HG03196 (cell line): ENCODE measurements at regions not wholly inside any gene's neighbourhood (a gene's known extent, or its start where the extent isn't known, plus 50 kb on each side); places are given as distances from the start of the nearest gene placed in this dataset.
"Not testable (repeated sequence)": the region's sequence is repeated elsewhere in the genome, so short reads cannot be mapped to it uniquely, and the experiment has no call there.

ENCODE experiments used
- ATAC-seq: cut with Tn5 transposase; IDR thresholded peaks from one replicate; pipeline ENCODE4 v1.9.1; 2021; ENCODE audit not compliant: unreplicated experiment

DNA sequence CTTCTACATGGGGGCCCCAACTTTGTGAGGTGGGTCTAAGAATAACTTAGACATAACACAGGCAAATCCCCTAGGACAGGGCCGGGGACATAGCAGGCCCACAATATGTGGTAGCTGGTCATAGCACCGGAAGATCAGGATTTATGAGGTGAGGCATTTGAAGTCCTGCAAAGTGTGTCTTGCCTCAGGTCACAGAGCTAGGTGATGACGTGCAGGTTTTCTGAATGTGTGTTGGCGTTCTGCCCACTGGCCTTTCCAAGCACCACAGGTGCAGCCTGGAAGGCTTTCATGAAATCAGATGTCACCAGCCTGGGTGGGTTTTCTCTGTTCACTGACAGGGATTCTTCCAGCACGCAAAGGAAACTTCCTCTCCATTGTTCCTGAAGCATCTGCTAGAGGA is 119.1 kb downstream of the LRATD1 start:
- no peak for ATAC-seq

GRCh38 chr2:14752295-14752694 is 119.8 kb downstream of the LRATD1 start:
- no peak for ATAC-seq

DNA sequence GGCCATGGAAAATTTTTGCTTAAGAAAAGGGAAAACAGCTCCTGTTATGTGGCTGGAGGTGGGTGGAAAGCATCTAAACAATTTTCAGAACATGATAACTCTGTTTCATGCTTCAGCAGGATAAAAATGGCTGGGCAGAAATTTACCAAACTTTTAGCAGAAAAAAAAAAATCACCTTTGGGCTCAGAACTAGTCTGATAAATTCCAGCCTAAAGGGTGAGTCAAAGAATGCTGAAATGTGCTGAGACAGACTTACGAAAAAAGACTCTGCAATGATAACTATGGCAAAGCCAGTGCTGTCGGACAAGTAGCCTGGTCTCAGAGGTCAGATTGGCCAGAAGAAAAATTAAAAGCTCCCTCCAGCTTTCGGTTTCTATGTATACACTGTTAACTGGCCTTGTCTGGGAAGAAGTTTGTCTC is 123.6 kb downstream of the LRATD1 start:
- ATAC-seq, result no peak

- ATAC-seq, result no peak
Measured at GRCh38 chr2:14756981-14757657, 124.6 kb downstream of the LRATD1 start.

- no peak for ATAC-seq
Measured at GRCh38 chr2:14759082-14759481, 126.6 kb downstream of the LRATD1 start.

DNA sequence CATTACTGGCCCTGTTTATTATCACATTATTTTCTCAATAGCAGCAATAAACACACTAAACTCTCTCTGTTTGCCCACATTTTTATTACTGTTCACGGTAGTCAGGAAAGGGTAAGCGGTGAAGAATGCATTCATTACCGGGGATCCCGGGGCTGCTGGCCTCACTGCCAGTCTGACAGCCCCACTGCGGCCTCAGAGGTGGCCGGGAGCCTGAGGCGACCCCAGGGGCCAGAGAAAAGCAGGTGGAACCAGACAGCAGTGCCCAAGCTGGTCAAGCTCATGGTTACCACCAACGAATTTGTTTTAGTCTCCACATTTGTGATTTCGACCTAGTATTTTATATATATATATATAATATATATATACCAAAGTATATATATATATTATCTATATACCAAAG is 127.7 kb downstream of the LRATD1 start:
- ATAC-seq, result no peak

DNA sequence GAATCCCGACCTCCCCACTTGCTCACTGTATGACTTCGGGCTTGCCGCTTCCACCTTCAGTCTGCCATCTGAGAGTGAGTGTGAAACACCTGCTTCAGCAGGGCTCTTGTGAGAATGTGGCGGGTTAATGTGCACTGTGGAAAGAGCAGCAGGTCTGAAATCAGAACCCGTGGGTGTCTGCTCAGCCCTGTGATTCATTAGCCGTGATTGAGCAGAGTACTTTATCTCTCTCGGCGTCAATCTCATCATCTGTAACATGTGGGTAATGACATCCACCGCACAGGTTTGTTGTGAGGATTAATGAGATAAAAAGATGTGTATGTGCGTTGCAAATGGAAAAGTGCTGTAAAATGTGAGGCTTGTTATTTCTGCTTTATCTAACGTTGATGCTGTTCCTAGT is 128.6 kb downstream of the LRATD1 start:
- ATAC-seq, result no peak

DNA sequence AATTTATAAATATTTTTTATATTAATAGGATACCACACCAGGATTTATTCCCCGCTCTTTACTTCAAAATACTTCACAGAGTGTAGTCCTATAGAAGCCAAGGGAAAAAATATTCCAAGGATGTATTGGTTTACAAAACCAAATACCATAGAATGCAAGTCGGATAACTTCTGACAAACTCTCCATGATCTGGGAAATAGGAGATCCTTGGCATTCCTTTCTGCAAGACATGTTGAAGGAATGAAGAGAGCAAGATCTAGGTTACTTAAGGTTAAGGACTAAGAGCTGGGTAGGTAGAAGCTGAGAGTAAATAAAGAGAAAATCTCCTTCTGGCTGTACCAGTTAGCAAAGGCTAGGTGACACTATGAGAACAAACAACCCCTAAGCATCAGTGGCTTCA is 141.2 kb downstream of the LRATD1 start:
- no peak for ATAC-seq

DNA sequence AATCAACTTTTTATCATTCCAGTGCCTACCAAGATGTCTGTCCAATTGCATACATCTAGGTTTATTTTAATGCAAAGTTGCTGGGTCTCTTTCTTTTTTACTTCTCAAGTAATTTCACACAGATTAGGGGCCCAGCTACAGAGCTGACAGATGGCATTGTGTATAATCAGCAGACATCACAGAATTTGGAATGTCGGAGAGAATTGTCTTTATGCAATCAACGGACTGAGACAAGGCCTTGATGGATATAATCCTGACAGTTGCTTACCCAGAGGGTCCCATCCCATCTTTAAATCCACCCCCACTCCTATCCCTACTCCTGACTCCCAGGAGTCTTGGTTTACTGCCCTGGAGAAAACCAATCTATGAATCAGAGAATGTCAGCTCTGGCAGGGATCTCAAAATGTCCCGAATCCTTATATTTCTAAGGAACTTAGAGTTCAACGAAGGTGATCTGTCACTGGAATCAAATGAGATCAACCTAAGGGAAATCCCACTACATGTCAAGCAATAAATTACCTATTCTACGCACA is 142.0 kb downstream of the LRATD1 start:
- no peak for ATAC-seq

DNA sequence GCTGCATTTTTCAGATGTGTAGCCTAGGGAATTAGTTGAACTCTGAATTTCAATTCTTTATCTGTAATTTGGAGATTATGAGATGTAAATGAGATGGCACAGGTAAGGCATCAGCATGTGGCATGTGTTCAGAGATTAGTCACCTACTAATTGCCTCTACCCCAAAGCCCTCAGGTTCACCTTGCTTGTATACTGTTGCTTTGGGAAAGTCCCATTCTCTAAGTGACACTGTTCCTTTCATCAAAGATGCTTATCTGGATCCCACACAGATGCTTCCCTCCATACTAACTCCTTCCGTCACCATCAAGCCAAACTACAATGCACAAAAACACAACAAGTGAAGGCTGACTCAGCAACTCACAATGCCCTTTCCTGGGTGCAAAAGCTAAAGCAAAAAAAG is 143.7 kb downstream of the LRATD1 start:
- no peak for ATAC-seq

- no peak for ATAC-seq
Measured at GRCh38 chr2:14778015-14778414, 145.5 kb downstream of the LRATD1 start.

DNA sequence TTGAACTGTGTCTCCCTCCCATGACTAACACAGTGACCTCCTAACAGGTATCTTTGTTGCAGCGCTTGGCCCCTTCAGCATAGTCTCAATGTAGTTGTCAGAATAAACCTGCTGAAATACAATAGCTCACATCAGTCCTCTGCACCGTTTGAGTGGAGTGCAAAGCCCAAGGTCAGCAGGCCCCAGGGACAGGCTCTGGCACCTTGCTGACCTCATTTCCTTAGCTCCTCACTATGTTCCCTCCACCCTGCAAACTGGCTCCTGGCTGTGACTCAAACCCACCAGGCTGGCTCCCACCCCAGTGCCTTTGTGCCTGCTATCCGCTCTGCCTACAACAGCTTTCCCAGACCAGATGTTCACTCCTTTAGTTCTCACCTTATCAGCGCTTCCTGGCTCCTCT is 146.7 kb downstream of the LRATD1 start:
- ATAC-seq, result no peak

DNA sequence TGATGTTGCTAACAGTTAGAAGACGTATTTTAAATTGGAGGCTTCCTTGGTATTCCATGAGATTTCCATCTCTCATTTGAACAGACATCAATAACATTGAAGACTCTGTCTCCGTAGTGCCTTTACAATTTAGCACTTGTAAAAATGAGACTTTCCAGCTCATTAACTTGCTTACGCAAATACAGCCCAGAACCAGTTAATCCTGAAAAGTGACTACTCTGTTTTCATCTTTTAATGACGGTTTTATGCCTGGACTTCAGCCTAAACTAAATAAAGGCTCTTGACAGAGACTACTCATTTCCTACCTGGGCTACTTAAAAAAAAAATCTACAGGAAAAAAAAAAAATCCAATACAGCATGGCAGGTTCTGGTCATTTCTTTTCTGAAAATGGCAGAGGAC is 148.6 kb downstream of the LRATD1 start:
- no peak for ATAC-seq

GRCh38 chr2:14788814-14789213 is 156.3 kb downstream of the LRATD1 start:
- ATAC-seq, result not testable (repeated sequence)

- ATAC-seq, result no peak
Measured at GRCh38 chr2:14790041-14790640, 157.6 kb downstream of the LRATD1 start.

DNA sequence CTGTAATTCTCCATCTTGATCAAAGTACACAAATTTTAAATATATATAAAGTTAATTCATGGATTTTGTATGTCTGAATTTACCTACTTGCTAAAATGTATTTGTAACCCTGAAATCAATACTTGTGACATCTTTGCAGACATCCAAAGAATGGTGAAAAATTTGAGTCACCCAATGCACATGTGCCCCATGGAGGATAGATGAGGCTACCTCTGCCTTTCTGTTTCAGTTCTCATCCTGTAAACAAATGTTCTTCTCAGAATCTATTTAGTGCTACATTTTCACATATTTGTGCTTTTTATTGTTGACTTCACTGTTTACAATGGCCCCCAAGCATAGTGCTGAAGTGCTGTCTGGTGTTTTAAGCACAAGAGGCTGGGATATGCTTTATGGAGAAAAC is 171.5 kb downstream of the LRATD1 start:
- no peak for ATAC-seq

DNA sequence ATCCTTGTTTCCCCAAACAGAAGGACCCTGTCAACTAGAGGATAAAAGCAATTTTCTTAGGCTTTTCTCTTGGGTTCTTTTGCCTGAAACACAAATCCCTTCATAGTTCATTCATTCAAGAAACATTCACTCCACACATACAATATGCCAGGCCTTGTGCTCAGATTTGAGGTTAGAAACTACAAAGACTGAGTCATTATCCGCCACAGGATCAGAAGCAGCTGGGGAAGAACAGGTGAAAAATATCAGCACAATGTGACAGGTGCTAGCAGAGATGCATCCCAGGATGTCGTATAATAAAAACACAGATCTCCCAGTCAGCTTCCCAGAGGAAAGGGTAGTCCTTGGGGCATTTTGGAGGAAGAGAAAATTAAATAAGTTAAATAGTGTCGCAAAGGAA is 172.4 kb downstream of the LRATD1 start:
- ATAC-seq, result no peak

DNA sequence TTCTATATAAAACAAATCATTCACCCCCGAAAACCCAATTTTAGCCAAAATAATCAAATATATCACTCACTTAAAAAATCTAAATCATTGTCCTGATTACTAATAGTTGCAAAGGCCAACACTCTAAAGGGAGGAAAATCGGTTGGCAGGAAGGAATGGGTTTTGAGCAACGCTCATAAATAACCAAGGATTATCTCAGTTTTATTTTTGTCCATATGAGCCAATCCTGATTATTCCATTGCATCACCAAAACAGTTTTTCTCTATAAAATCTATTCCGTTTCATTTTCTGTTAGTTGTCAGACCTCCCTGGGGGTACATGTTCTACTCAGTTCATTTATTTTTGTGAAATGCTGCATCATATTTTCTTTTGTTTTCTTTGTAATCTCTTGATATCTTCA is 174.1 kb downstream of the LRATD1 start:
- ATAC-seq, result no peak

- no peak for ATAC-seq
Measured at GRCh38 chr2:14815201-14815600, 182.7 kb downstream of the LRATD1 start.

DNA sequence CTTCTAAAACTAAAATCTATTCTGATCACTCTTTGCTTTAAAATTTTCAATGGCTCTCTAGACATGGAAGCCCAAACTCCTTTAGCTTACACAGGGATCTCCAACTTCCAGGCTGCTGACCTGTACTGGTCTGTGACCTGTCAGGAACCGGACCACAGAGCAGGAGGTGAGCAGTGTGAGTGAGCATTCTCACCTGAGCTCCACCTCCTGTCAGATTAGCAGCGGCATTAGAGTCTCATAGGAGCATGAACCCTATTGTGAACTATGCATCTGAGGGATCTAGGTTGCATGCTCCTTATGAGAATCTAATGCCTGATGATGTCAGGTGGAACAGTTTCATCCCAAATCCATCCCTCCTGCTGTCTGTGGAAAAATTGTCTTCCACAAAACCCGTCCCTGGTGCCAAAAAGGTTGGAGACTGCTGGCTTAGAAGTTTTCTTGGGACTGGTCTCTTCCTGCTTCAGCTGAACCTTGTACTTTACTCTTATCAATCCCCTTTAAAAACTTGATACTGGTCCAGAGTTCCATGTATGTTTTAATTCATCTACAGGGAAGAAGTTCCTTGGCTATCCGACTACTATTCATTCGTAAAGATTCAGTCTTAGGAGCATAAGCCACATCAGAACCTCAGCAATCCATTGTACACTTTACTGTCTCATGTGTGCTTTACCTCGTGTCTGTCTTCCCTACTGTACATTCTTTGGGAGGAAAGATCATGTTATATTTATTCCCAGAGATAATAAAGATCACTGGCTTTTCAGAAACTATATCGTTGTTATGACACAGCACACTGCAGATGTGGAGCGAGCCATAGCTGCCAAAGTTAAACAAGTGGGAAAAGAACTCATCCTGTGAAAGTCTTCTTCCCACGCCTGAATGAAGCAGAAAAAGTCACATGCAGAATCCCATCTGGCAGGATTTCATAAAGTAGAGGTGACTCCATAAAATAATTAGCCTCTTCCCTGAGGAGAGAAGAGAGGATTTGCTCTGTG is 183.8 kb downstream of the LRATD1 start:
- ATAC-seq, result no peak

- ATAC-seq, result no peak
Measured at GRCh38 chr2:14817848-14818247, 185.3 kb downstream of the LRATD1 start.

DNA sequence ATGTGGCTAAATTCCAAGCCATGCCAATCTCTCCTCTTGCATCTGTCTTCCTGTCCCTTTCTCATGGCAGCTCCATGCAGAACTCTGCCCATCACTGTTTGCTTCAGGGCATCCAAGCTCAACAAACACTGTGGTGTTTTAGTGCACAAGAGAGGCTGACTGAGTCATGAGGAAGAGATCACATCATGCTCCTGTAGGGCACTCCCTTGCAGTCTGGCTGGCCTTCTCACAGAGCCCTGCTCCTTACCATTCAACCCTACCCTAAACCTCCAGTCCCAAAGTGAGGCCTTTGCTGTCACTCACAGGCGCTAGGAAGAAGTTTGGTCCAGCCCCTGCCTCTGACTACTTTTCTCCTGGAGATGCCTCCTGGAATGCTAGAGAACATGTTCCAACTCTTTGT is 194.0 kb downstream of the LRATD1 start:
- no peak for ATAC-seq
